C1 segment of cervical spinal cord (tissue), 14 donors: ENCODE measurements at regions not wholly inside any gene's neighbourhood (a gene's known extent, or its start where the extent isn't known, plus 50 kb on each side); places are given as distances from the start of the nearest gene placed in this dataset.

ENCODE experiments used
- DNase-seq, 14 donors: peaks; one replicate each; lab custom pipeline; 2025; lab: John Stamatoyannopoulos, UW

GRCh38 chr18:38007026-38007425, 441.4 kb upstream of the CELF4 start:
- DNase-seq, result no peak

GRCh38 chr18:38006541-38006940, 440.9 kb upstream of the CELF4 start:
- DNase-seq, result peak in 1 of 14 donors; percentile 36

- DNase-seq, result no peak
These were observed 432.1 kb upstream of the CELF4 start for GRCh38 chr18:37997695-37998094.

DNA sequence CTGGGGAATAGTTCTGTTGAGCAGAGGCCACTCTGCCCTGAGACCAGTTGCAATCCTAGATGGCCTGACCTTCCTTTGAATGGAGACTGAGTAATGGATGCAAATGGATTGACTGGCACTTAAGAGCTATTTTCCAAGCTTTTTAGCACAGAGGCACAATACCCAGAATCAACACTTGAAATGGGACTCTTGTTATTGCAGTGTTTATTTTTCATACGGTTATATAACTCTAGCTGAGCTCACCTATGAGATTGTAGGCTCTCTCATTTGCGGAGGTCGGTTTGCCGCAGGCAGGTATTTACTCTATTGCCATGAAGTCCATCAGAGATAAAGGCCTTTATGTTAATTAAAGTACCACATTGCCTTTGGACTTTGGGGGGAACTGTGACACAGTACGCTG, 422.3 kb upstream of the CELF4 start:
- DNase-seq, result no peak

DNA sequence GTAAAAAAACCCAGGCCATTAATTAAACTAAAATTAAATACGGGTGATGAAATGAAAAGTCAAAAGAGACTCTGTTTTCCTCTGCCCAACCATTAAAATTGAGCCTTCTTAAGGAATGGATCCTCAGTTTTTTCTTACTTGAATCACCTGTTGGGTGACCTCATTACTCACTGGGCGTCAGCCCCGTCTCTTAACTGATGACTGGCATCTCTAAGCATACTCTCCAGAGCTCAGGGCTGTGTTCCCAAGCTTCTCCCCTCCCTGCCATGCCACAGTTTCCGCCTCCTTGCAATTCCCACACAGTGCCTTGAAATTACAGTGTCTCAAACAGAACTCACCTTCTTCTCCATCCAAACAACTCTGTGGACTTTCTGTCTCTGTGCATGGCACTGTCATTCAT, 421.1 kb upstream of the CELF4 start:
- DNase-seq, result no peak

DNA sequence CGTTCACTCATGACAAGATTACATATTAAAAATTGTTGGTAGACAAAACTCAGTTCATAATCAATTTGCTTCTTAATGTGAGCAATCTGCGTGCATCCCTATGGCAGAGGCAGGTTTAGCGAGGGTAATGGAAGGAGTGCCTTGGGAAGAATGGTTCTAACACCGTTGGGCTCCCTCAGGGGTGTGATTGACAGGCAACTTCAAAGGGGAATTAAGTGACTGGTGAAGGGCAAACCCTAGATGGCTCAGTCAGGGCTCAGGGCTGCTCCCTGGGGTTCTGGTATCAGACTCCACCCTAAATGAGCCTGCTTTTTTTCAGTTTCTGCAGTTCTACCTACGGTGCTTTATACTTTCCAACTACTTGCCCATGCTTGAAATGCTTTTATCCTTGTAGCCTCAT, 419.5 kb upstream of the CELF4 start:
- no peak for DNase-seq

DNA sequence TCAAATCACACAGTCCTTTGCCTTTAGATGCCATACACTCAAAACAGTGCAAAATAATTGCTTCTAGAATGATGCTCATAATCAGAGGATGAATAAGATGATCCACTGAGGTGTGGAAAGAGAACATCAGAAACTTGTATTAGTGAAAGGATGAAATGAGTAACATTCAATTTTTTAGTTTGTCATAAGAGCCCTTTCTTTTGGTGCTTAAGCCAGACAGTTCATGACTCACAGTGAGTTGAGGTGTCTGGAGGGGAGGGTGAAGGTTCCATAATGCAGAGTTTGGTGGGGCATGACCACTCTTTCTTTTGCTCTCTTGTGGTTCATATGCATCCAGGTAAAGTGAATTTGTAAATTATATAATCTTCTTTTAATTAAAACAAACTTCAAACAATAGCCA, 415.0 kb upstream of the CELF4 start:
- DNase-seq, result no peak

DNA sequence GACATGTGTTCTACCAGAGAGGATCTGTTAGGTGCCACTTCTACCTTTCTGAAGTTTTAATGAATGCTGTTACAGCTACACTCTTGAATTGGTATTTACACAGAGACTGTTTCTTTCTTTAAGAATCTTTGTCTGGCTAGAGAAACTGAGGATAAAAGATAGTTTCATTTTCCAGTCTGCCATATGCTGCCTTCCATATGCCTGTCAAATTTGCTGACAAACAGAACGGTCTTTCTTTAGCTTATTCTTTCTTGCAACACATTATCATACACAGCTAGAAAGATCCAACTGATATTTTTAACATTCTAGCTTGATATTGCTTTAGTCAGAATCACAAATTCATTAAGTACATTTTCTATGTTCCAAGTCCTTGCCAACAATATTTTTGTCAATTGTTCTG, 409.8 kb upstream of the CELF4 start:
- DNase-seq, result no peak

DNA sequence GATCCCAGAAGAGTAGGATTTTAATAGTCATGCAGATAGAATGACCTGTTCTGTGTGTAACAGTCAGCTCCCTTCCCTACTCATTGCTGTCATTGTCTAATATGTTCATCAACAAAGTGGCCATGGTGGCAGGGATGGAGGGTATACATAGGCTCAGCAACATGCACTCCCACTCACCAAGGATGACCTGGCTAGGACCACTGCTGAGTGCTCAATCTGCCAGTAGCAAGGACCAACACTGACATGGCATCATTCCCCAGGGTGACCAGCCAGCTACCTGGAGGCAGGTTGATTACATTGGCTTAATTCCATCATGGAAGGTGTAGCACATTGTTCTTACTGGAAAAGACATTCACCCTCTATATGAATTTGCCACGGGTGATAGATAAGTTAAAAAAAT, 401.7 kb upstream of the CELF4 start:
- DNase-seq, result peak in 3 of 14 donors; percentile 29 to 100 (median 38)

DNA sequence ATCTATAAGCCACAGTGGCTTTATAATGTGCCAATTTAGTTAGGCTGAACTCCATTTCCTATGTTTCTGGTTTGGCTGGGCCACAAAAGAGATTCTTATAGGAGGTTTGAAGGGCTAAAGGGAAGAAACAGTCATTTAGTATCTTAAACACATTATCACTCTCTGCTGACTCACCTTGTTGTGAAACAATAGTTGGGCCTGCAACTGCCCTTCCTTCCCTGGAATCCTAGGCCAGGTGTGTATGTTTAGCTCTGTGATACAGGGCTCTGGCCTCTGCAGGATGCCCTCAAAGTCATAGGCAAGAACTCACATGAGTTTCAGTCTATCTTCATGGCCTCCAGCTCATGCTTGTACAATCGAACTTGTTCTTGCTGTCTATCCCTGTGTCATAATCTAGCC, 400.0 kb upstream of the CELF4 start:
- DNase-seq, result no peak

DNA sequence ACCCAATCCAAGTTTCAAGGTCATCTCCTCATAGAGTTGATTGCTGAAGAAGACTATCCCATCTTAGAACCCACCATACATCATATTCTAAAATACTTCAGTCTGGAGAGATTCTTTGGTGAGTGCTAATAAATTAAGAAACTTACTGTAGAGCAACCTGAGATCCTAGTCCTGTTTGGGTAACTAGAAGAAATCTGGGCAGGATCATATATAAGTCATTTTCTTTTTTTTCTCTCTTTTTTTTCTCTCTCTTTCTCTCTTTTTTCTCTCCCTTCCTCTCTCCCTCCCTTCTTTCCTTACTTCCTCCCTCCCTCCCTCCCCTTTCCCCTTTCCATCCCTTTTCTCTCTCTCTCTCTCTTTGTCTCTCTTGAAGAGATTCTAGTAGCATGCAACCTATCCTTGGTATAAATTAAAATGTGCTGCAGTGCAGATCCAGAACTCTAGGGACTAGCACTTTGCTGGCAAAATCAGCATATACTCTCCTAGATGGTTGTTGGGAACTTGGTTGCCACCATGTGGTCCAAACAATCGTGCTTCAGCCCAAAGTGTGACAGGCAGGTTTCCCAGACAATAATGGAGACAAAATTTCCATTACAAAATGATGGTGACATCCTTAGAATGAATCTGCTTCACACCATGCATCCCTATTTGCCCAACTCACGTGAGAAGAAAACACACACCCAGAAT, 399.4 kb upstream of the CELF4 start:
- peak in 1 of 14 donors; percentile 23 for DNase-seq

DNA sequence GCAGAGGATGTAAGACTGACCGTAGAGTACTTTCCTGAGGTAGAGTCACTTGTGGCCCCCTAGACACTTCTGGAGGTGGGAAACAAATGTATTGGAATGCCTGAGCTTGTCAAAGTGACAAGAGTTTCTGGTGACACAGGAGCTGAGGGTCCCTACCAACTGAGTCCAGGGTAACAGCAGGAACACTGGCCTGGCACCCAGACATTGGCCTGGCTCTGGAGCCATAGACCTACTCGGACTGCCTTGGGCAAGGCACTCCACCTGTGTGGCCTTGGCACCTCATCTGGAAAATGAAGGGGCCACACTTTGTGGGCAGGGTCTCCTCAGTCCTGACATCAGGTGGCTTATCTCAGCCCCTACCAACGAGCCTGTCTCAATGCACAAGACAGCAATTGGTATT, 398.2 kb upstream of the CELF4 start:
- DNase-seq, result no peak

DNA sequence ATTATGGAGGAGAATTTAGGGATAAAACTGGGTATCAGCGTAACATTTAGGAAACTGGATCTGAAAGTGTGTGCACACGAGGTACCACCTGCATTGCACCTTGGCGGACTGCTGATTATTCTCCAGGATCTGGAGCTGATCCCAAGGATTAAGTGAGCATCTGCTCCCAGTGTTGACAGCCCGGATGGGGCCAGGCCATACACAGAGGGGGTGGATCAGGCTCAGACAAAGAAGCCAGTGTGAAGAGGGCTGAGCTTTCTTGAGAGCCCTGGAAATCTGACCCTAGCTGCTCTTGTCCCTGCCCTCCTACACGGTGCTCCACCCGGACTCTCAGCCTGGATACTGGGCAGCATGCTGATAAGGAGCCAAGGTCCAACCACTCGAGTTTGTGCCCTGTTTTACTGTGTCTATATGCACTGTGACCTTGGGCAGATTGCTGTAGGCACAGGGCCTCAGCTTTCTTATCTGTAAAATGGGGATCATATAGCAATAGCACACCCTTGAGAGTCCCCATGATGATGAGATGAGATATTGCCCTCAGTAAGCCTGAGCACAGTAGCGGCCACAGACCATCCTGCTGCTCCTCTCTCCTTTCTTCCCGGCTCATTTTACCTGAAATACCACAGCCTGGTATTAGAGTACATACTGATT, 396.8 kb upstream of the CELF4 start:
- peak in 3 of 14 donors; percentile 24 to 96 (median 41) for DNase-seq

GRCh38 chr18:37958499-37958898, 392.9 kb upstream of the CELF4 start:
- no peak for DNase-seq

DNA sequence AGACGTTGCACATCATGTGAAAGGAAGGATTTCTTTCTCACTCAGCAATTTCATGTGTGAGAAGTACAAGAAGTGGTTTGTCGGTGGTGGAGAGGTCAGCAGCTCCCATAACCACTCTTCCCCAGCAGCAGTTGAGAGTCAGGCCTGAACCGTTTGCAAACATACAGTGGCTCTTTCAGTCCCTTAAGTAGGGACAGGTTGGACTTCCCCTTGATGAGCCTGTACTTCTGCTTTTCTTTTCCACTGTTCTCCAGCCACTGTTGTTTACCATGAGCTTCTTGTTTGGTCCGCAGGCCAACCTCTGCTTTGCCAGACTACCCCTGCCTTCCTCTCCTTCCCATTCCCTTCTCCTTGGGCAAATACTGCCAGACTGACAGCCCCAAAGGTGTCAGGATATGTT, 391.3 kb upstream of the CELF4 start:
- DNase-seq, result no peak

DNA sequence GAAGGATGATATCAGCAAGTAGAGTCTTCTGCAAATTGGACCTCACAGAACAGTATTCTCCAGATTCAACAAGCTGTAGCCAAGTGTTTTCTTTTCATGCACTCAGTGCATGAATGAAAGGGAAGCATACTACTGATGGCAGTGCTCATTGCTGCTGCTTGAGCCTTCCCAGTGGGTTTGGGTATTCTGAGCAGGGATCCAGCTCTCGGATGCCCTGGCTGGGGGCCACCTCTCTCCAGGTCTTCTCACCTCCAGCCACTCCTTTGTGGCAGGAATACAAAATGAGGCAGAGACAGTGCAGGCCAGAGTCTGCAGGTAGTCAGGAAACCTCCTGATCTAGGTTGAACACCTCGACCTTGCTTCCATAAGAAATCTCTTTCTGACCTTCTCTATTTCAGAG, 390.4 kb upstream of the CELF4 start:
- DNase-seq, result peak in 1 of 14 donors; percentile 45

DNA sequence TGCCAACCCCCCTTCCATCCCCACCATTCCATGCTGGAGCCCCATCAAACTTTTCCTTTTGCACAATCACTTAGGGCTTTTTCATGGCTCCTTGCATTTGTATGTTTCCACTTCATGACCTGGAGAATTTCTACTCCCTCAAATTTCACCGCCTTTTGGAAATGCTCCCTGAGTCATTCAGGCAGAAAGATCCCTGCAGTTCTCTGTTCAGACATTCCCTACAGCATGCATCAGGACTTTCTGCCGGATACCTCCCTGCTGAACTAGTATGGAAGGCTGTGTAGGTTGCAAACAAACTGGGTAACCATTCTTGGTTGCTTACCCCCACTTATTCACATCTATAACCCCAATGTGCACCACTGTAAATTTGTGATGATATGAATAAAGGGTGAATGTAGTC, 389.6 kb upstream of the CELF4 start:
- DNase-seq, result peak in 1 of 14 donors; percentile 79

DNA sequence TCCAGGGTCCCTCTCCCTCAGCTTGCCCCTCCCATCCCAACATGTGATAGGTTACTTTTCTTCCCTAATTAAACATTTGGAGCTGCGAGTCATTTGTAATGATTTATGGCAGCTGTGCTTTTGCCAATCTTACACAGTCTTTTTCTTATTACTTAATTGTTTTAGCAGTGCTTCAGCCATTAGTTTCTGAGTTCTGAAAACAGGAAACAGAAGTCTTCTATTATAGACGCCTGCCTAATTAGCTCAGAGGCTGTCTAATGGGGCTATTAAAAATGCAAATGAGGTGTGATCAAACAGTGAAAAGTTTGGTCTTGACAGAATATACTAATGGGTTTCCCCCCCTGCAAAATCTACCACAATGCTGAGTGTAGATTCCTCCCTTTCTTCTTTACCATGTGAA, 388.3 kb upstream of the CELF4 start:
- no peak for DNase-seq

DNA sequence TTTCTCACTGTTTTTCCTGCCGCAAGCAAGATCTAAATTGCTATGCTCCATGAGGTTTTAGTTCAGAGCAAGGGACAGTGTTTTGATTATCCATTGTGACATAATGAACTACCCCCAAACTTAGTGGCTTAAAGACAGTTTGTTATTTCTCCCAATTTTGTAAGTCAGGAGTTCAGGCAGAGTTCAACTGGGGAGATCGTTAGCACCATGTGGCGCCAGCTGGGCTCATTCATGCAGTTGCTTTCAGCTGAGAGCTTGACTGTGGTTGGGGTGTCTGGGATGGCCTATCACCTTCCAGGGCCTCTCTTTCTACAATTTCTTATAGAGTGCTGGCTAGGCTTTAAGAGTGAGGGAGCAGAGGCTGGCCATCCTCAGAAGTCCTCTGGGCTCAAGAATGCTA, 382.9 kb upstream of the CELF4 start:
- no peak for DNase-seq

DNA sequence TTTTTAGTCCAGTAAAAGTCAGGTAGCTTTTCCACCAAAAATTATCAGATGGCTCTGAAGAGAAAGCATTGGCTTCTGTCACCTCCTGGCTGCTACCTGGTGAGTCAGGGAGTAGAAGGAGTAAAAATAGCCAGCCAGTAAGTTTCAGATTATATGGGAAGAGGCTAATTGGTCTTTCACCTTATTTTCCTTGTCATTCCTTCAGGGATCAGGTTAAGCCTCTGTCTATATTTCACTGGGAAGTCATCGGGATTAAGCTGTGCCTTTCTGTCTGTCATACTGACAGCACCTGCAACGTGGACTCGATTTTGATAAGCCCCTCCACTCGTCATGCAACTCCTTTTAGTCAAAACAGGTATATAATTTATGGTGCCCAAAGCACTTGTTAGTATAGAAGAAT, 380.7 kb upstream of the CELF4 start:
- no peak for DNase-seq

DNA sequence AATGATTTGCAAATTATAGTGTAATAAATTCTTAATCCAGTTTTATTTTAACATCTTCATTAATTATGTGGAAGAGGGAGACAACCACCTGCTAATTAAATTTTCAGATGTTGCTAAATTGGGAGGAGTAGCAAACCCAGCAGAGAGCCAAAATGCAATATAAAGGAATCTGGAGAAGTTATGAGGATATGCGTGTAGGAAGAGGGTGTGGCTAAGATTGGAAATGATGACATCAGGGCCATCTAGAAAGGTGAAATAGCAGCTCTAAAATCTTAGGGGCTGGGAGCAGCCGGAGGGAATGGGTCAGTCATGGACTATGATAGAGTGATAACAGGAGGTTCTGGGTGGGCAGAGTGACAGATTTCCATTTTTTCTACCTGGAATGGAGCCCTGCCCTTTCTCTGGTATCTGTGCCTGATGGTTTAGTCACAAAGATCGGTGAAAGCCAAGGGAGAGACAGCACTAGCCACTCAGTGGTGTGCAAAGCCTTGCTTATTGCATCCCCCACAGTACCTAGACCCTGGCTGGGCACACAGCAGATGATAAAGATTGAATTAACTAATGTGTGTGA, 379.2 kb upstream of the CELF4 start:
- peak in 1 of 14 donors; percentile 63 for DNase-seq

GRCh38 chr18:37937287-37937686, 371.7 kb upstream of the CELF4 start:
- no peak for DNase-seq

DNA sequence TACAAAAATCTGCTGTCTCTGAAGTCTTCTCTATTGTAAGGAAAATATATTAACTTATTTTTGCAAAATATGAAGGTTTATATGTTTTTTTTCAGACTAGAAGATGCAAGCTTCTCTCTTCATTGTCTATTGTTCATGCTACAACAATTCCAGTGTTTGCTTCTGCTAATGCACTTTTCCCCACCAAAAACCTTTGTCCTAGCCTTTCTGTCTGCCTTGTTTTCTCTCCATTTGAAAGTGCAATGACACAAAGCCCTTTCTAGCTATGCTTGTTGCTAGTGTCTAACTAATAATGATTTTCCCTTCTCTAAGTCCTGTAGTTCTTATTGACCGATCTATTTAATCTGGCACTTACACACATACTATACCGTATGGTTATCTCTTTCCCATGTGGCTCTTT, 369.5 kb upstream of the CELF4 start:
- DNase-seq, result no peak
